B cell (primary cell): ENCODE measurements at regions not wholly inside any gene's neighbourhood (a gene's known extent, or its start where the extent isn't known, plus 50 kb on each side); places are given as distances from the start of the nearest gene placed in this dataset.

ENCODE experiments used
- ATAC-seq: fragments of 200-7000 bp; cut with Tn5 transposase; one replicate; pipeline ENCODE4 v1.10.0; 2021; ENCODE audit warnings: low read depth, mild to moderate bottlenecking, moderate number of reproducible peaks, moderate library complexity
- CTCF ChIA-PET: fragments of 350-600 bp; sonication (Branson Sonifier 250); formaldehyde crosslinking; loops from one replicate; lab custom pipeline; 2021; ENCODE audit warnings: antibody characterized with exemption, inconsistent platforms; lab: Charles Lee
- POLR2A ChIA-PET: fragments of 350-600 bp; sonication (Branson Sonifier 250); formaldehyde crosslinking; loops from one replicate; lab custom pipeline; 2021; ENCODE audit warnings: antibody characterized with exemption; lab: Charles Lee
- DNase-seq: peaks from one replicate; pipeline ENCODE4 v3.0.0; 2013
- H2AFZ ChIP-seq: 2 replicates; pipeline ENCODE4 v1.6.1; 2012; ENCODE audit warnings: mild to moderate bottlenecking, low read depth, low read length; ENCODE audit not compliant: insufficient read depth, poor library complexity, severe bottlenecking
- H3K27ac ChIP-seq, 2 donors: 1 replicate in 1 of 2; 2 replicates in 1 of 2; pipeline ENCODE4 v1.5.1; 2012 to 2013; ENCODE audit warnings: low read length in 2 of 2, mild to moderate bottlenecking in 2 of 2, moderate library complexity in 1 of 2
- H3K27me3 ChIP-seq, 4 experiments: fragments of 200-600 bp in 1 of 4; sonication (generic) in 1 of 4; replicated peaks in 1 of 4; 1 replicate in 2 of 4; 2 replicates in 2 of 4; pipeline versions ENCODE4 v1.6.1 to v1.7.0; 2013 to 2016; ENCODE audit warnings: low read length in 3 of 4, mild to moderate bottlenecking in 2 of 4, mixed read lengths in 1 of 4, moderate library complexity in 1 of 4; ENCODE audit not compliant: insufficient read depth in 4 of 4, control insufficient read depth in 3 of 4; ENCODE audit errors: control extremely low read depth in 1 of 4
- H3K36me3 ChIP-seq, 2 experiments: replicated peaks in 1 of 2; 1 replicate in 1 of 2; 2 replicates in 1 of 2; pipeline versions ENCODE4 v1.6.1 to v1.7.1; 2013; ENCODE audit warnings: low read length in 1 of 2; ENCODE audit not compliant: insufficient read depth in 2 of 2, control insufficient read depth in 1 of 2; ENCODE audit errors: control extremely low read depth in 1 of 2, extremely low read depth in 1 of 2
- H3K4me1 ChIP-seq, 2 donors: fragments of 200-600 bp in 1 of 2; sonication (generic) in 1 of 2; 1 replicate in 1 of 2; 2 replicates in 1 of 2; pipeline versions ENCODE4 v1.5.1 to v1.6.1; 2013 to 2017; ENCODE audit warnings: low read length in 2 of 2; ENCODE audit not compliant: control insufficient read depth in 2 of 2, insufficient read depth in 2 of 2
- H3K4me2 ChIP-seq: replicated peaks from 2 replicates; pipeline ENCODE3; 2012; ENCODE audit warnings: mild to moderate bottlenecking, low read depth, low read length; ENCODE audit not compliant: poor library complexity, severe bottlenecking
- H3K4me3 ChIP-seq, 5 experiments: fragments of 200-600 bp in 1 of 5; sonication (generic) in 1 of 5; 1 replicate in 3 of 5; 2 replicates in 2 of 5; pipeline versions ENCODE4 v1.5.1 to v1.7.0; 2011 to 2016; ENCODE audit warnings: low read length in 4 of 5, mild to moderate bottlenecking in 4 of 5, low read depth in 2 of 5, control low read depth in 1 of 5, moderate library complexity in 1 of 5; ENCODE audit not compliant: insufficient read depth in 1 of 5; ENCODE audit errors: control extremely low read depth in 1 of 5, extremely low read depth in 1 of 5
- H3K79me2 ChIP-seq: fragments of 200-600 bp; sonication (generic); one replicate; pipeline ENCODE4 v1.6.0; 2016; ENCODE audit warnings: low read length; ENCODE audit not compliant: control insufficient read depth, insufficient read depth
- H3K9ac ChIP-seq: fragments of 200-600 bp; sonication (generic); 2 replicates; pipeline ENCODE4 v1.6.1; 2017; ENCODE audit warnings: mild to moderate bottlenecking, low read length, moderate library complexity
- H3K9me3 ChIP-seq, 3 donors: one replicate each; pipeline versions ENCODE4 v1.6.1 to v1.7.1; 2013; ENCODE audit warnings: low read length in 2 of 3; ENCODE audit not compliant: control insufficient read depth in 2 of 3, insufficient read depth in 1 of 3; ENCODE audit errors: control extremely low read depth in 1 of 3
- H4K20me1 ChIP-seq: 2 replicates; pipeline ENCODE4 v1.6.0; 2012; ENCODE audit warnings: mild to moderate bottlenecking, low read length; ENCODE audit not compliant: insufficient read depth, control insufficient read depth, poor library complexity, severe bottlenecking
- H3K27ac Mint-ChIP-seq: one replicate; pipeline ENCODE4 v1.8.0; 2021; ENCODE audit warnings: mixed read lengths
- H3K27me3 Mint-ChIP-seq: one replicate; pipeline ENCODE4 v1.8.0; 2021; ENCODE audit warnings: mixed read lengths
- H3K4me1 Mint-ChIP-seq: one replicate; pipeline ENCODE4 v1.8.0; 2021; ENCODE audit warnings: mixed read lengths
- H3K4me3 Mint-ChIP-seq: one replicate; pipeline ENCODE4 v1.8.0; 2021; ENCODE audit warnings: mixed read lengths
- H3K9me3 Mint-ChIP-seq: one replicate; pipeline ENCODE4 v1.8.0; 2022; ENCODE audit warnings: mixed read lengths; ENCODE audit not compliant: insufficient read depth
- CTCF ChIP-seq: fragments of 200-600 bp; IDR thresholded peaks from one replicate; pipeline ENCODE4 v1.8.0; 2022; ENCODE audit warnings: antibody characterized with exemption, mild to moderate bottlenecking
- EZH2 ChIP-seq: IDR thresholded peaks from 2 replicates; pipeline ENCODE4 v1.6.1; 2012; ENCODE audit warnings: borderline replicate concordance, low read depth, mild to moderate bottlenecking, moderate library complexity, low read length; ENCODE audit not compliant: insufficient read depth, poor library complexity, severe bottlenecking
- WGBS: methylation state at CpG from one replicate; pipeline ENCODE4 v1.1.5; 2013; ENCODE audit warnings: missing lambda C conversion rate; ENCODE audit not compliant: insufficient coverage; 5-methylcytosine and 5-hydroxymethylcytosine counted together
- intact Hi-C: fragments of 100-400 bp; cut with micrococcal nuclease; formaldehyde crosslinking; loops from one replicate; pipeline ENCODE4 v1.10.0; 2022

- H3K79me2 ChIP-seq: no peaks in the 10 kb centered on the region
- POLR2A ChIA-PET: no interaction called here
- no peaks in the 10 kb centered on the region for H3K9me3 ChIP-seq
- no peaks in the 10 kb centered on the region for H3K4me1 ChIP-seq
- CTCF ChIA-PET: no interaction called here
- no peaks in the 10 kb centered on the region for H3K27me3 ChIP-seq
- Mint-ChIP-seq H3K4me1 (no peaks in the 10 kb centered on the region), H3K27ac (no peak overlapping the region), H3K9me3 (no peaks in the 10 kb centered on the region), H3K4me3 (no peak overlapping the region), H3K27me3 (peaks cover 11% of the 10 kb centered on the region)
- H3K27ac ChIP-seq: no peak overlapping the region
- 94% methylated on average over 9 of the region's 12 CpGs for WGBS
- intact Hi-C loops: no loop called here
- H3K36me3 ChIP-seq: no peaks in the 10 kb centered on the region
- no peak overlapping the region for H2AFZ ChIP-seq
- no peak overlapping the region for H3K4me2 ChIP-seq
- TF ChIP-seq EZH2 (no peak), CTCF (no peak)
- H3K4me3 ChIP-seq: no peak overlapping the region
- H4K20me1 ChIP-seq: no peaks in the 10 kb centered on the region
- ATAC-seq (no peak), DNase-seq (no peak)
- no peak overlapping the region for H3K9ac ChIP-seq
Observed at GRCh38 chr18:76548541-76548940, 53.5 kb upstream of the ZNF516 start.

- Histone ChIP-seq H4K20me1 (no peaks in the 10 kb centered on the region), H3K4me1 (no peaks in the 10 kb centered on the region), H3K27ac (no peak overlapping the region), H3K9me3 (no peaks in the 10 kb centered on the region), H3K27me3 (no peaks in the 10 kb centered on the region), H3K4me3 (no peak overlapping the region), H3K79me2 (no peaks in the 10 kb centered on the region), H3K36me3 (no peaks in the 10 kb centered on the region), H3K9ac (no peak overlapping the region), H3K4me2 (no peak overlapping the region), H2AFZ (no peak overlapping the region)
- no peak for TF ChIP-seq CTCF
- no peak for TF ChIP-seq EZH2
- 97% methylated on average over 8 of the region's 11 CpGs for WGBS
- intact Hi-C loops: no loop called here
- Mint-ChIP-seq H3K9me3 (no peaks in the 10 kb centered on the region), H3K27ac (no peak overlapping the region), H3K27me3 (peaks cover 19% of the 10 kb centered on the region), H3K4me1 (no peaks in the 10 kb centered on the region), H3K4me3 (no peak overlapping the region)
- CTCF ChIA-PET: no interaction called here
- DNase-seq (no peak), ATAC-seq (no peak)
- POLR2A ChIA-PET: no interaction called here
Observed at GRCh38 chr18:76547296-76547695, 52.3 kb upstream of the ZNF516 start.
